Head of caudate nucleus (tissue), 42 donors: ENCODE measurements at regions not wholly inside any gene's neighbourhood (a gene's known extent, or its start where the extent isn't known, plus 50 kb on each side); places are given as distances from the start of the nearest gene placed in this dataset.
"Not testable (repeated sequence)": the region's sequence is repeated elsewhere in the genome, so short reads cannot be mapped to it uniquely, and the experiment has no call there.

ENCODE experiments used
- DNase-seq, 42 donors: peaks; one replicate each; pipeline versions ENCODE4 v3.0.0 to v3.0.0-alpha.2; 2020 to 2021; ENCODE audit warnings: mixed read lengths in 7 of 42
- intact Hi-C: fragments of 100-400 bp; cut with DNase I; formaldehyde crosslinking; loops from one replicate; pipeline ENCODE4 v1.15.0; 2022

GRCh38 chr4:124118061-124118460 is 594.5 kb downstream of the ANKRD50 start:
- DNase-seq = no peak
- intact Hi-C loops = no loop called here

- intact Hi-C loops = no loop called here
- no peak for DNase-seq
Measured at GRCh38 chr4:124121461-124121971, 591.0 kb downstream of the ANKRD50 start.

- intact Hi-C loops = no loop called here
- no peak for DNase-seq
Measured at GRCh38 chr4:124123181-124123580, 589.4 kb downstream of the ANKRD50 start.

GRCh38 chr4:124123721-124124120 is 588.8 kb downstream of the ANKRD50 start:
- intact Hi-C loops = no loop called here
- no peak for DNase-seq

DNA sequence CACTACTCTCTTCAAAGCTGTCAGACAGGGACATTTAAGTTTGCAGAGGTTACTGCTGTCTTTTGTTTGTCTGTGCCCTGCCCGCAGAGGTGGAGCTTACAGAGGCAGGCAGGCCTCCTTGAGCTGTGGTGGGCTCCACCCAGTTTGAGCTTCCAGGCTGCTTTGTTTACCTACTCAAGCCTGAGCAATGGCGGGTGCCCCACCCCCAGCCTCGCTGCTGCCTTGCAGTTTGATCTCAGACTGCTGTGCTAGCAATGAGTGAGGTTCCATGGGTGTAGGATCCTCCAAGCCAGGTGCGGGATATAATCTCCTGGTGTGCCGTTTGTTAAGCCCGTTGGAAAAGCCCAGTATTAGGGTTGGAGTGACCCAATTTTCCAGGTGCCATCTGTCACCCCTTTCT is 581.2 kb downstream of the ANKRD50 start:
- intact Hi-C loops, DNase-seq: not testable (repeated sequence)

DNA sequence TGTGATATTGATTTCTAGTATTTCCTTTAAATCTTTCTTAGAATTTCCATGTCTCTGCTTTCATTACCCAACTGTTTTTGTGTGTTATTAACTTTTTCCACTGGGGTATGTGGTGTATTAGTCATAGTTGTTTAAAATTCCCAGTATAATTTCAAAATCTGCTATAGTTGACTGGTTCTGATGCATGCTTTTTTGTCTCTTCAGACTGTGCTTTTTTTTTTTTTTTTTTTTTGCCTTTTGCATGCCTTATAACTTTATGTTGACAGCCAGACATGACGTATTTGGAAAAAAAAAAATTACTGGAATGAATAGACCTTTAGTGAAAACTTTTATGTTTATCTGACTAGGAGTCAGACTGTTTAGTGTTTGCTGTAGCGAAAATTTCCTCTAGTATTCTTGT is 580.4 kb downstream of the ANKRD50 start:
- intact Hi-C loops = no loop called here
- no peak for DNase-seq

- intact Hi-C loops = no loop called here
- DNase-seq = no peak
Measured at GRCh38 chr4:124133753-124134152, 578.8 kb downstream of the ANKRD50 start.

GRCh38 chr4:124135409-124135813 is 577.1 kb downstream of the ANKRD50 start:
- intact Hi-C loops = no loop called here
- no peak for DNase-seq

DNA sequence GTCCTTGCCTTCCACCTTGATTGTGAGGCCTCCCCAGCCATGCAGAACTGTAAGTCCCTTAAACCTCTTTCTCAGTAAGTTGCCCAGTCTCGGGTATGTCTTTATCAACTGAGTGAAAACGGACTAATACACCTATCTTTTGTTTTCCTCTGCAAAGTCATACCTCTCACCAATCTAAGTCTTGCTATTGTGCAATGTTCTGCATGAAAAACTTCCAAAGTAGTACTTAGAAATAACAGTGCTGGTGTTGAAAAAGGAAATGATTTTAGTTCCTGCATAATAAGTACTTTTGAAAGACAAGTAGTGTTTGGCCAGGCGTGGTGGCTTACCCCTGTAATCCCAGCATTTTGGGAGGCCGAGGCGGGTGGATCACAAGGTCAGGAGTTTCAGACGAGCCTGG is 573.5 kb downstream of the ANKRD50 start:
- DNase-seq = no peak
- intact Hi-C loops = no loop called here

- intact Hi-C loops = no loop called here
- DNase-seq = no peak
Measured at GRCh38 chr4:124143632-124144031, 568.9 kb downstream of the ANKRD50 start.

GRCh38 chr4:124144238-124144654 is 568.3 kb downstream of the ANKRD50 start:
- DNase-seq = no peak
- intact Hi-C loops = no loop called here

GRCh38 chr4:124146068-124146467 is 566.5 kb downstream of the ANKRD50 start:
- intact Hi-C loops = no loop called here
- no peak for DNase-seq

GRCh38 chr4:124151031-124151430 is 561.5 kb downstream of the ANKRD50 start:
- intact Hi-C loops = no loop called here
- DNase-seq = no peak

- no peak for DNase-seq
Measured at GRCh38 chr4:124152132-124152531, 560.4 kb downstream of the ANKRD50 start.

GRCh38 chr4:124155239-124155638 is 557.3 kb downstream of the ANKRD50 start:
- intact Hi-C loops = no loop called here
- DNase-seq = no peak

More at GRCh38 chr4:124152132-124152531, 560.4 kb downstream of the ANKRD50 start:
- intact Hi-C loops = no loop called here

- intact Hi-C loops = no loop called here
- DNase-seq = no peak
Measured at GRCh38 chr4:124157396-124158083, 555.0 kb downstream of the ANKRD50 start.

- DNase-seq = no peak
- intact Hi-C loops = no loop called here
Measured at GRCh38 chr4:124163401-124163800, 549.1 kb downstream of the ANKRD50 start.

DNA sequence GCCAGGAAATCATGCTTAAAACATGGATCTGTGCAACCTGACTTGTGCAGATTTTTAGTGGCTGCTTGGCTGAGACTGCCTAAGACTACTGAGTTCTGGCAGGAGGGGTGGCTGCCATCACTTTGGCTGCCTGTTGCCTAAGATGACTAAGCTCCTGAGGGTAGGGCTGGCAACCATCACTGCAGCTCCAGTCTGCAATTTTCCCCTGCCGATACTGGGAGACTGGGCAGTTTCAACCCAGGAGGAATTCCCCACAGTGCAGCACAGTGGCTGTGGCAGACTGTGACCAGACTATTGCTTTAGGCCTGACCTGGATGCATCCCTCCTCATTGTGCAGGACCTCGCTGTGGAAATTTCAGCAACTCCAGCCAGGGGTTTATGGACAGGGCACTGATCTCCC is 544.9 kb downstream of the ANKRD50 start:
- no peak for DNase-seq
- intact Hi-C loops = no loop called here

DNA sequence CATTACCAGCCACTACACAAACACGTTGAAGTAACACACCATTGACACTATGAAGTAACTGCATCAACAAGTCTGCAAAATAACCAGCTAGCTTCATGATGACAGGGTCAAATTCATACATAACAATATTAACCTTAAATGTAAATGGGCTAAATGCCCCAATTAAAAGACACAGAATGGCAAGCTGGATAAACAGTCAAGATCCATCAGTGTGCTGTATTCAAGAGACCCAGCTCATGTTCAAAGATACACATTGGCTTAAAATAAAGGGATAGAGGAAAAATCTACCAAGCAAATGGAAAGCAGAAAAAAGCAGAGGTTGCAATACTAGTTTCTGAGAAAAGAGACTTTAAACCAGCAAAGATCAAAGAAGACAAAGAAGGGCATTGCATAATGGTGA is 543.0 kb downstream of the ANKRD50 start:
- intact Hi-C loops, DNase-seq: not testable (repeated sequence)

GRCh38 chr4:124173912-124174311 is 538.6 kb downstream of the ANKRD50 start:
- DNase-seq = no peak
- intact Hi-C loops = no loop called here

DNA sequence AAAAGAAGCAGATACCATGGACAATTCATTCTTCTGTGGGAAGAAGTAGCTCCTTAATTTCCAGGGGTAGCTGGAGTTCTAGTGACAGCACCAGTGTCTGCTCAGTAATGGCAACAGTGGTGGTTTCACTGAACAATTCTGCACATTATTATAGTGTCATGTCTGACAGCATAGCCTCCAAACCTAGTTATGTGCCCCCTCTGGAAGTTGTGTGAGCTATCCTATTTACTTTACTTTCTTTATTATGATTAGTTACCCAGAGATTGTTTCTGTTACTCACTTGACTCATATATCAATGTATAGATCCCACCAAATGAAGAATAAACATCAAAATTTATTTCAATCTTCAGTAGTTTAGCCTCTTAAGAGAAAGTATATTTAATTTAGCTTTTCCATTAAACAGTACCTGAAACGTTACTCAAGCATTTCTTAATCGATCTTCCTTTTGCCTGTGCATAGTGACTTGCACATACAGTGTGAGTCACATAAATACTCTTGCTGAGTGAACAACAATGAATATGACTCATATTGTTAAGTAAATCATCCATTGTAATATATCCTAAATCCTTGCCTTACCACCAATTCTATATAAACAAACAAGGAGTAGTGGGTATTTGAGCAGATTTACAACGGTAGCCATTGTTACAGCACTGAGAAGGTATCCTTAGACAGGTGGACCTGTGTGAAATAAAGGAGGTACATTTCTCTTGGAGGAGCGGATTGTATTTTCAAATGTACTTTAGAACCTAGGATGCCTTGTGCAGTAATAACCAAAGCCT is 534.7 kb downstream of the ANKRD50 start:
- intact Hi-C loops = no loop called here
- DNase-seq = no peak
